Activated CD4-positive, alpha-beta T cell treated with anti-CD3 and anti-CD28 coated beads, Interleukin-2, amount 50 U/mL, for 1 hour (primary cell): ENCODE measurements at regions not wholly inside any gene's neighbourhood (a gene's known extent, or its start where the extent isn't known, plus 50 kb on each side); places are given as distances from the start of the nearest gene placed in this dataset.

ENCODE experiments used
- DNase-seq: peaks from one replicate; pipeline ENCODE4 v3.0.0-alpha.2; 2020

DNA sequence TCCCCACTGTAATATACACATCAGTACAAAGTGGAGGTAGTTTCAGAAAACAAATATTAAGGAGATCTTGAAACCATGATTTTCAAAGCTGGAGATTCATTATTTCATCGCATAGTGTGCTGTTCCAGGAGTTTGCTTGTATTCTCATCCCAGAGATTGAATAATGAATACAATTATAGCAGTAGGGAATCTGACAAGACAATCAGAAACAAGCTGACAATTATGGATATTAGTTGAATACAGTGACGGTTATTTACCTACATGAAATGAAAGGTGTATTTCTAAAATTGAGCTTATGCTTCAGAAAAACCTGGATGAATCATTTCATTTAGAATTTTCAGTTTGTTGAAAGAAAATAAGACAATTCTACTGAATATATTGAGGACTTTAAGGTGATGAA, 2119.0 kb downstream of the MRPL39 start:
- no peak for DNase-seq

DNA sequence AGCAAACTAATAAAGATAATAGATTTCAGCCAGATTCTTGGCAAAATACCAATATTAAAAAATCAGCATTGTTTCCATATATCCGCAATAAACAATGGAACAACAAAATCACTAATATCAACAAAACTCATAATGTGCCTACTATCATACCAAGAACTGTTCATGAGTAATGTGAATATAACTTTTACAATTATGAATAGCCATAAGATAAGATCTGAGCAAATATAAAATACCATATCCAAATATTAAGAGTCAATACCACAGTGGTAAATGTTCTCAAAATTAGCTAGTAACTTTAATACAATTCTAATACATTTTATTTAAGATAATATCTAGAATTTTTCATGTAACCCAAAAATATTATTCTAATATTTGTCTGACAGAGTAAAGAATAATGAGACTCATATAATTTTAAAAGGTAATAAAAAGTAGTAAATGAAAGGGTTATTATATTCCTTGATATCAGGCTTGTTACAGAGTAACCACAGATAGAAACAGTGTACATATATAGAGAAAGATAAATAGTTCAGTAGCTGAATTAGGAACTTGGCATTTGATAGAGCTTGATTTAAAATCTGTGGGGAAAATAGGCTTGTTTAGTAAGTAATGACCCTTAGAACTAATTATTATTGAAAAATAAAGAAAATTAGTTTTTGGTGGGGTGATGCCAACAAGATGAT, 2126.6 kb downstream of the MRPL39 start:
- DNase-seq: no peak

- no peak for DNase-seq
Observed at GRCh38 chr21:23478381-23478780, 2128.9 kb downstream of the MRPL39 start.

DNA sequence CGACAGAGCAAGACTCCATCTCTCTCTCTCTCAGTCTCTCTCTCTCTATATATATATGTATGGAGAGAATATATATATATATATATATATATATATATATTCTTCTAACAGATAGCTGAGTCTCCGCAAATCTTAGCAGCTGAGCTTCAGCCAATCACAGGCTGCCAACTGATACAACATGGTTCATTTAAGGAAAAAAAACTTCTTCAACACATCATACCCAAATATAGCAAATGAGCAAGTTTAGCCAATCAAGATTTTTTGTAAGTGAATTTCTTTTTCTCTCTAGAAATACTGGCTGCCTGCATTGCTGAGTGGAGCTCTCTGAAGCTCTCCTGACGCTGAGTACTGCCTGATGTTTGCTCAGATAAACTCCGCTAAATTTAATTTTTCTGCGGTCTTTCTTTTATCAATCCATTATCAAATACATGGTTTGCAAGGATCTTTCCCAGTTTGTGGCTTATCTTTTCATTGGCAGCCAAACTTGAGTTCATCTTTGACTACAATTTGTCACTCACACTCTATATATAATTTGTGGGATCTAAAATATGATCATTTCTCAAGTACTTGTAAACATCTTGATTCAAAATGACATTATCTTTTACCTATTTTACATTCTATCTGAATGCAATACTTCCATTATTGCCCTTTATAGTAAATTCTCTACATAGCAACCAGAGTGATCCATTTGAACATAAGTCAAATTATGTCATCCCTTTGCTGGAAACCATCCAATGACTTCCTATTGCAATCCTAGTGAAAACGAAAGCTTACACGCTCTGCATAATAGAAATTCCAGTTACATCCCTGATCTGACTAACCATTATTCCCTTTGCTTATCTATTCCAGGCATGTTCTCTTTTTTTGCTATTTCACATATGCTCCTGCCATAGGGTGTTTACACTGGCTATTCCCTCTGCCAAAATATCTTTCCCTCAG, 2131.7 kb downstream of the MRPL39 start:
- DNase-seq: no peak

DNA sequence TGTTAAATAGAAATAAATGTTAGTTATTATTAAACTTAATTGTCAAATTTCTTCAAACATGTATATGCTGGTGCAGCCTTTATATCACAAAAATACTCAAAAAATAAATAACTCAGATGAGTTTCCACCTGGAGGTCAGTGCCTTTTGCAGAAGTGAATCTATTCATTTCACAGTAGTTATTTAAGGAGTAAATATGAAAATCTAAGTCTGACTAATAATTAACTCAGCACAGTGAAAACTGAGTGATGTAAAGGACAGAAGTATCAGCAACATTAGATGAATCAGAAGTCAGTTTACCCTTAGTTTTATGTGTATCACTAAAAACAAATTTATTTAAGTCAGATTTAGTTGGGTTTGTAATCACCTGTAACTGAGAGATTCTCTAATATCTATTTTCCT, 2135.4 kb downstream of the MRPL39 start:
- no peak for DNase-seq

DNA sequence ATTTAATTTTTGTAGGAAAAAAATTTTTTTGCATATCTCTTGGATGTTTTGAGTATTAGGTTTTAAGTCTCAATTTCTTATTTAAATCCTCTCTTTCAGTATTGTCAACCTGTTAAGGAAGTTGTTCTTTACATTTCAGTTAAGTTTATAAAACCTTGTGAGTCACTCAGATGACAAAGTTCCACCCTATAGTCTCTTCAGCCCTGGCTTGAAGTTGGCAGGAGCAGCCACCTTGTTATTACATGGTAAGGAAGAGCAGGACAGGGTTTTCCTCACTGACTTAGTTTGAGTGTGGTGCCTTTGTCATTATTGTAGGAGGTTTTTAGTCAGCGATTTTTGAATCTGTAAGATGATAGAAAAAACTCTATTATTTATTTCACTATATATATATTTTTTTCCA, 2143.9 kb downstream of the MRPL39 start:
- no peak for DNase-seq

DNA sequence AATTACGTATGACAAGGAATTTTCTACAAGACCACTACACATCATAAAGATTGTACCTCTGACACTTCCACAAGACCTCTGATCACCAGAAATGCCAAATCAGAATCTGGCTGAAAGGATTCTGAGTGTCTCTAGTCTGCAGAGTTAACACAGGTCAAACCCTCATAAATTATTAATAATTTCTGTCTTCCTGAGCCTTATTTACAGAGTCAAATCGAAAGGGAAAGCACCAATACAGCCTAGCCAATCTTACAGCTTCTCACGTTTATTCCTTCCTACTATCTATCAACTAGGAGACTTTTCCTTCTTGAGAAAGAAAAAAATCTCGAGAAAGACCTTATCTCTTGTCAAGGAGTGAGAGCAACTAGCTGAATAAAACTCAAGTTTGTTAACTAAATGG, 2151.6 kb downstream of the MRPL39 start:
- no peak for DNase-seq

GRCh38 chr21:23452384-23453083, 2154.7 kb downstream of the MRPL39 start:
- DNase-seq: no peak

- DNase-seq: no peak
Observed at GRCh38 chr21:23445307-23445706, 2162.0 kb downstream of the MRPL39 start.

GRCh38 chr21:23438081-23438480, 2169.2 kb downstream of the MRPL39 start:
- no peak for DNase-seq

GRCh38 chr21:23402929-23403520, 2204.3 kb downstream of the MRPL39 start:
- no peak for DNase-seq

GRCh38 chr21:23401278-23401677, 2206.0 kb downstream of the MRPL39 start:
- no peak for DNase-seq

DNA sequence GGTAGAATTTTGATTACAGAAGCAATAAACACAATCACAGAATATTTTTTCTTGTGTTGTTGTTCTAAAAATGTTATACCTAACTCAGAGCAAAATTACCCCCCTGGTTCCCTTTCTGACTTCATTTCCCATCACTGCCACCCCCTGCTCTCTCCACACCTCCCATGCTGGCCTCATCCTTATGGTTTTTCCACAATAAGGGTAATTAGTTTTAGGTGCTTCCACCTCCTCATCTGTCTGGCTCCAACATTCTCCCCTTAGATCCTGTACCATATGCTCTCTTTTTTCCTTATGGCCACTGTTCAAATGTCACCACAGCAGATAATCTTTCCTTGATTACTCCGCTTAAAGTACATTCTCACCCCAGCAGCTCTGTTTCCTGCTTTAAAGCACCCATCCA, 2208.6 kb downstream of the MRPL39 start:
- DNase-seq: no peak

DNA sequence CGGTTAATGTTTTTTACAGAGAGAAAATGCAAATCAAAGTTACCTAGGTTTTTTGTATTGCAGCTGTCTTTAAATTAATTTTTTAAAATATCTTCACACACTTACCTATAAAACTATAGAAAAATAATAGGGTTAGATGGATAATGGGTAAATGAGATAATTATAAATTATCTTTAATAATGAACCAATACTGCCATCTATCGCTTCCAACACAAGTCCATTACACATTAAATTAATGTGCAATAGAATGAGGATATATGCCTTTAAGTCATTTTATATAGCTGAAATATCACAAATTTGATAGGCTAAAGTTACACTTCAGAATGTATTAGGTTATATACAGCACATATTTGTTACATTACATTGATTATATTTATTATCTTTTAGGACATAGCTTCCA, 2212.8 kb downstream of the MRPL39 start:
- DNase-seq: no peak

DNA sequence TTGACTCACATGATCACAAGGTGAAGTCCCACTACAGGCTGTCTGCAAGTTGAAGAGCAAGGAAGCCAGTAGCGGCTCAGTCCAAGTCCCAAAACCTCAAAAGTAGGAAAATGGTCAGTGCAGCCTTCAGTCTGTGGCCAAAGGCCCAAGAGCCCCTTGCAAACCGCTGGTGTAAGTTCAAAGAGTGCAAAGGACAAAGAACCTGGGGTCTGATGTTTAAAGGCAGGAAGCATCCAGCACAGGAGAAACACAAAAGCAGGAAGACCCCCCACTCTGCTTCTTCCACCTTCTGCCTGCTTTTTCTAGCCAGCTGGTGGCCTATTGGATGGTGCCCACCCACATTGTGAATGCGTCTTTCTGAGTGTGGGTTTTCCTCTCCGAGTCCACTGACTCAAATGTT, 2222.6 kb downstream of the MRPL39 start:
- DNase-seq: no peak

DNA sequence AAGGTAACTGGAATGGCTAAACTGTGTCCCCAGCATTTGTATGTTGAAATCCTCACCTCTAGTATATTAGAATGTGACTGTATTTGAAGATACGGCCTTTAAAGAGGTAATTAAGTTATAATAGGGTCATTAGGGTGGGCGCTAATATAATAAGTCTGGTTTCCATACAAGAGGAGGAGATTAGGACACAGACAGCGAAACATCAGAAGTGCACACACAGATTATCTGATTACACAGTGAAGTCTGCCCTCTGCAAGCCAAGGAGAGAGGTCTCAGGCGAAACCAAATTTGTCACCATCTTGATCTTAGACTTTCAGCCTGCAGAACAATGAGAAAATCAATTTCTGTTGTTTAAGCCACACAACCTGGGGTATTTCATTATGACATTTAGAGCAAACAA, 2233.1 kb downstream of the MRPL39 start:
- no peak for DNase-seq

DNA sequence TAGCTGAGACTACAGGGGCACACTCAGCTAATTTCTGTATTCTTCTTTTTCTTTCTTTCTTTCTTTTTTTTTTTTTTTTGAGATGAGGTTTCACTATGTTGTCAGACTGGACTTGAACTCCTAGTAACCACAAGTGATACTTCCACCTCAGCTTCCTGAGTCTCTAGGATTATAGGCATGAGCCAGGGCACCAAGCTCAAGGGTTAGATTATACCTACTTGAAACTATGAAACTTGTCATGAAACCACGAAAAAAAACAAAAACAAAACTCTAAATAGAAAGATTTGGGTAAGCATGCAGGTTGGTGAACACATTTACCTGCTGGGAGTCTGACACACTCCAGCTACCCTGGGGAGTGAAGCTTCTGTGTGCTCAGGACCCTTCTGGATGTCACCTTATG, 2250.4 kb downstream of the MRPL39 start:
- DNase-seq: no peak

- no peak for DNase-seq
Observed at GRCh38 chr21:23316190-23316589, 2291.1 kb downstream of the MRPL39 start.

- DNase-seq: no peak
Observed at GRCh38 chr21:23308741-23309140, 2298.5 kb downstream of the MRPL39 start.

DNA sequence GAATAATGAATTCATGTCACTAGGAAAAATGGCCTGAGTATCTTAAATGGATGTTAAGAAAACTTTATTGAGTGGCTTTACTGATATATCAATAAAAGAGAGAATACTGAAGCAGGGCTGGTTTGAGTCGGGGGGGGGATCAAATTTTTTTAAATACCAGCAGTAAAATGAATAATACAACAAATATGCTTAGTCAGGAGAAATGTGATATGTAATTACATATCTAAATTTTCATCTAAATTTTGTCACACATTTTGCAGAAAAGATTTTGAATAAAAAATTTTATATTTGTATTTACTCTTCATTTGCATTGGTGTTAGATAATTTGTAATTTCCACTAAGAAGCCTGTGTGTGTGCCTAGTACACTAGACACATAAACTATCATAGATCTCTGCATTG, 2300.2 kb downstream of the MRPL39 start:
- DNase-seq: no peak

DNA sequence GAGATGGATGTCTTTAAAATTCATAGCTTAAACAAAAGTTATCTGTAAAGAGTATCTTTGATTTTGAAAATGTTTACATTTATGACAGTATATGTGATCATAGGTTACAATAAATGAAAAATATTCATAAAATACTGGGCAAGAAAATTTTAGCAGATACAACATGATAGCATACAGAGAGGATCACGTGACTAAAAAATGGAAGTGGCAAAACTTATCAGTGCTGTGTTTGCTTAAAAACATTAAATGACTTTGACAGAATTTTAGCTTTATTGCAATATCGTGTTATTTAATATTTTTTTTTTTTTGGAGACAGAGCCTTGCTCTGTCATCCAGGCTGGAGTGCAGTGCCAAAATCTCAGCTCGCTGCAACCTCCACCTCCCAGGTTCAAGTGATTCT, 2294.1 kb downstream of the NCAM2 start:
- DNase-seq: no peak

DNA sequence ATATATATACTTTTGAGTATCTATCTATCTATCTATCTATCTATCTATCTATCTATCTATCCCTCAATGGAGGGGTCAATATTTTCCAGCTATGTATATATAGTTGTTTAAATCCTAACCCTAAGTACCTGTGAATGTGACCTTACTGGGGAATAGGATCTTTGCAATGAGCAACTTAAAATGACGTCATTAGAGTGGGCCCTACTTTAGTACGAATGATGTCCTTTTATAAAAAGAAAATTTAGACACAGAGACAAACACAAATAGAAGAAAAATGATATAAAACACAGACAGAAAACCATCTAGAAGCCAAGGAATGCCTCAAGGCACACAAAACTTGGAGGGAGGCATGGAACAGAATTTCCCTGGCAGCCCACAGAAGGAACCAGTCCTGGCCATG, 2283.7 kb downstream of the NCAM2 start:
- no peak for DNase-seq

DNA sequence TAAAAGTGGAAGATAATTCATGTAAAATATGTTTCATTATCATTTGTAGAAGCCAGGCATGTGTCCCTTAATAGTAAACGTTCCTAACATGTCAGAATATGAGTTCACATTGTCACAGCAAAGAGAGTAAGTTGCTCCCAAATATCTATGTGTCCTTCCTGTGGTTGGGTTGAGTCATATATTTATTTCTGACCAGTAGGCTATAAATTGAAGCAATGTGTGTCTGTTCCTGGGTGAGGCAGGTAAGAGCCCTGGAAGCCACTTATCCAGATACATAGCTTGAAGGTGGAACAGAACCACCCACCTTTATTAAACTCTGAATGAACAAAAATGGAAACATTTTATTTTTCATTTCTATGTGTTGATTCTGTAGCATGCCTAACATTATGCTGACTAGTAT, 2251.6 kb downstream of the NCAM2 start:
- DNase-seq: no peak
